Peyer's patch (tissue), 4 donors: ENCODE measurements at regions not wholly inside any gene's neighbourhood (a gene's known extent, or its start where the extent isn't known, plus 50 kb on each side); places are given as distances from the start of the nearest gene placed in this dataset.

Experiments
- DNase-seq, 3 donors: peaks; one replicate each; pipeline ENCODE4 v3.0.0-alpha.2; 2017 to 2019
- H3K27ac ChIP-seq, 4 donors: fragments of 200-600 bp; sonication (generic); one replicate each; pipeline ENCODE4 v1.5.1; 2016 to 2019
- H3K27me3 ChIP-seq, 2 donors: fragments of 200-600 bp; sonication (generic); one replicate each; pipeline ENCODE4 v1.5.1; 2019
- H3K36me3 ChIP-seq, 3 donors: fragments of 200-600 bp; sonication (generic); one replicate each; pipeline ENCODE4 v1.5.1; 2016 to 2019
- H3K4me1 ChIP-seq, 4 donors: fragments of 200-600 bp; sonication (generic); one replicate each; pipeline ENCODE4 v1.5.1; 2016 to 2019
- H3K4me3 ChIP-seq, 4 donors: fragments of 200-600 bp; sonication (generic); 1 replicate in 3 of 4; 2 replicates in 1 of 4; pipeline ENCODE4 v1.5.1; 2016 to 2019; ENCODE audit warnings: mild to moderate bottlenecking in 1 of 4
- H3K9me3 ChIP-seq, 4 donors: fragments of 200-600 bp; sonication (generic); one replicate each; pipeline ENCODE4 v1.5.1; 2016 to 2019; ENCODE audit warnings: mild to moderate bottlenecking in 1 of 4
- CTCF ChIP-seq, 6 experiments: fragments of 450-650 bp in 4 of 6; fragments of 200-600 bp in 2 of 6; sonication (generic) in 1 of 6; IDR thresholded peaks; one replicate each; pipeline ENCODE4 v1.5.1; 2017 to 2019; ENCODE audit warnings: antibody characterized with exemption in 6 of 6, mild to moderate bottlenecking in 3 of 6, moderate library complexity in 1 of 6
- POLR2A ChIP-seq, 2 donors: fragments of 450-650 bp; IDR thresholded peaks; one replicate each; pipeline ENCODE4 v1.5.1; 2017; ENCODE audit warnings: antibody characterized with exemption in 2 of 2, mild to moderate bottlenecking in 2 of 2, moderate library complexity in 2 of 2

DNA sequence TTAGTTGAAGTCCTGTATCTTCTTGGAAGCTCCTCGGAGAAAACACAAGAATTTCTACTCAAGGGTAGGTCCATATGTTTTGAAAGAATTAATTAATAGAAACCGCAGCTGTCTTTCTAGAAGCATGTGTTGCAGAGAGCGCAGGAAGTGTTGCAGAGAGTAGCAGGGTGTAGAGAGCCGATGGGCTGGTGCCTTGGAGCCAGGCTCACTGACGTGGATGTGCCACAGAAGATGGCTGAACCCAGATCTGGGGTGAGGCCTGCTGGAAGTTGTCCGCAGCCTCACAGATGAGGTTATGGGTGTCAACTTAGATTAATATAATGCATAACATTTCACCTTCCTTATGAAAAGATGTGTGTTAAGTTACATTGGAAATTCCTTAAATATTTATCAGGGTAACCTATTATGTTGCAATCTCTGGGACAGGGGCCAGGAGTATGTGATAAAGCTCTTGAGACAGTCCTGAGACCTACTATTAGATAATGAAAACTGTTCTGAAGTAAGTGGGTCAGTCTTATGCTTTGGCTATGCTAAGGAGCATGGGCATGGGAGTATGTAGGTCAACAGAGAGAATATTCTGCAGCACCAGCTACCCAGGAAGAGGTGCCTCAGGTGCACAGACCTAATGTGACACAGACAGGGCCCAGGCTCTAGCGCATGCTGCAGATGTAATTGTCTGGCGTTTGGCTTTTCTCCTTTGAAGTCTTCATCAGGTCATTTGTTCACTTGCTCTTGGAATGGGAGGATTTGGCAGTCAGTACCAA is 973.3 kb downstream of the BCL11B start:
- H3K4me3 ChIP-seq = no peak overlapping the region
- TF ChIP-seq CTCF (IDR thresholded peaks at IDR 0.05) (no peak), POLR2A (IDR thresholded peaks at IDR 0.05) (no peak)
- H3K36me3 ChIP-seq = no peaks in the 10 kb centered on the region
- no peak for DNase-seq
- H3K4me1 ChIP-seq = no peaks in the 10 kb centered on the region
- H3K27ac ChIP-seq = no peak overlapping the region
- H3K27me3 ChIP-seq = no peaks in the 10 kb centered on the region
- no peaks in the 10 kb centered on the region for H3K9me3 ChIP-seq

DNA sequence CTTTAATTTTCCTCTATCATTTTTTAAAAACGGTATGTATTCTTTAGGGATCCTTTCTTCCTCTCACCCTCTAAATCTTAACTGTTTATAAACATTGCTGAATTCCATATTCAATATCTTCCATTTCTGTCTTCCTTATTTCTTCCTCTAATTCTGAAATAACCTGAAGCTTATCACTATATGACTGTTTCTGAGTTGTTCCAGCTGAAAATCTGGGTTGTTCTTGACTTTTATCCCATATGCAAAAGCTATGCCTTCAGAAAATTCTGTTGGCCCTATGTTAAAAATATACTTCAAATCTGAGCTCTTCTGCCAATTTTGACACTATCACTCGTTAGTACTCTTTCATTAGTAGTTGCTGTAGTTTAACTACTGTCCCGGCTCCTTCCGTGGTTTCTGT is 970.3 kb downstream of the BCL11B start:
- no peaks in the 10 kb centered on the region for H3K9me3 ChIP-seq
- DNase-seq = no peak
- H3K4me3 ChIP-seq = no peak overlapping the region
- TF ChIP-seq POLR2A (IDR thresholded peaks at IDR 0.05) = no peak
- TF ChIP-seq CTCF (IDR thresholded peaks at IDR 0.05) = no peak
- H3K36me3 ChIP-seq = no peaks in the 10 kb centered on the region
- no peak overlapping the region for H3K27ac ChIP-seq
- no peaks in the 10 kb centered on the region for H3K27me3 ChIP-seq
- H3K4me1 ChIP-seq = no peaks in the 10 kb centered on the region

- no peak for DNase-seq
- Histone ChIP-seq H3K27ac (no peak overlapping the region), H3K27me3 (no peaks in the 10 kb centered on the region), H3K4me3 (no peak overlapping the region), H3K36me3 (no peaks in the 10 kb centered on the region), H3K9me3 (no peaks in the 10 kb centered on the region), H3K4me1 (no peaks in the 10 kb centered on the region)
- TF ChIP-seq POLR2A (IDR thresholded peaks at IDR 0.05) (no peak), CTCF (IDR thresholded peaks at IDR 0.05) (no peak)
Observed at GRCh38 chr14:98304574-98304973, 967.4 kb downstream of the BCL11B start.

DNA sequence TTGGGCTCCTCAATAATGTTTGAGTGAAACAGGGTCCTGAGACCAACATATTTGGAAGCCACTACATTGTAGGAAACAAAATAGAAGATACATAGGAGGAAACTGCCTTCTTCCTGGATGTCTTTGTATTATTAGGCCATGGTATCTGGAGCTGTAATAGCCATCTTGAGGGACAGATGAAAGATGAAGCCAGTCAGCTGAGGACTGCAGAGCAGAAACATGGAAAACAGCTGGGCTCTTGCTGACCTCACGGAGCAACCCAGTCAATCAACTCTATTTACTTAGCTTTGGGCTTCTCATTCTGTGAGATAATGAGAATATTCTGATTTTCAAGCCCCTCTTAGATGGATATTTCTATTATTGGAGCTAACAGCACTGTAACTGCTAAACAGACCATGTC is 962.4 kb downstream of the BCL11B start:
- H3K27ac ChIP-seq = no peak overlapping the region
- H3K27me3 ChIP-seq = no peaks in the 10 kb centered on the region
- no peaks in the 10 kb centered on the region for H3K4me1 ChIP-seq
- no peak overlapping the region for H3K4me3 ChIP-seq
- TF ChIP-seq POLR2A (IDR thresholded peaks at IDR 0.05) (no peak), CTCF (IDR thresholded peaks at IDR 0.05) (no peak)
- no peaks in the 10 kb centered on the region for H3K36me3 ChIP-seq
- H3K9me3 ChIP-seq = no peaks in the 10 kb centered on the region
- DNase-seq = no peak

DNA sequence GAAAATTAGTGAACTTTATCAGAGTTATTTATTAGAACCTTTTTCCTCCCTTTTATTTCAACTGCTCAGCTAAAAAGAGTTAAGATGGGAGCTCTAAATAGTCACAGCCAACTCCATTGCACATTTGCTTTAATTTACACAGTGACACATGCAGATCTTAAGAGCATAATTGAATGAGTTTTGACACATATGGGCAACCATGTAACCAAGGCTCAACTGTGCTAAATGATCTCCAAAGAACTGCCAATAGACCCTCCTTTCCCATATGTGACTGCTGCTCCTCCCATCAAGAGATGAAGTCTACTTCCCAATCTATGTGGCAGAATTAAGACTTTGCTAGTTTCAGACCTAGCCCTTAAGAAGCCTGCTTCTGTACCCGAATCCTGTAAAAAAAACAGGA is 960.0 kb downstream of the BCL11B start:
- no peak overlapping the region for H3K27ac ChIP-seq
- no peak for TF ChIP-seq POLR2A (IDR thresholded peaks at IDR 0.05)
- no peak for TF ChIP-seq CTCF (IDR thresholded peaks at IDR 0.05)
- no peaks in the 10 kb centered on the region for H3K4me1 ChIP-seq
- no peak overlapping the region for H3K4me3 ChIP-seq
- no peaks in the 10 kb centered on the region for H3K9me3 ChIP-seq
- H3K36me3 ChIP-seq = no peaks in the 10 kb centered on the region
- DNase-seq = no peak
- H3K27me3 ChIP-seq = no peaks in the 10 kb centered on the region

- Histone ChIP-seq H3K36me3 (no peaks in the 10 kb centered on the region), H3K27ac (no peak overlapping the region), H3K9me3 (peaks cover 0 to 4% (median 2%) of the 10 kb centered on the region in 4 donors), H3K27me3 (no peaks in the 10 kb centered on the region), H3K4me3 (no peak overlapping the region), H3K4me1 (no peaks in the 10 kb centered on the region)
- no peak for DNase-seq
- TF ChIP-seq POLR2A (IDR thresholded peaks at IDR 0.05) (no peak), CTCF (IDR thresholded peaks at IDR 0.05) (no peak)
Observed at GRCh38 chr14:98321841-98322240, 950.2 kb downstream of the BCL11B start.
